GM21423 (cell line): ENCODE measurements at regions not wholly inside any gene's neighbourhood (a gene's known extent, or its start where the extent isn't known, plus 50 kb on each side); places are given as distances from the start of the nearest gene placed in this dataset.

Experiments used
- ATAC-seq: cut with Tn5 transposase; IDR thresholded peaks from one replicate; pipeline ENCODE4 v1.9.1; 2021; ENCODE audit warnings: mild to moderate bottlenecking, moderate library complexity; ENCODE audit not compliant: unreplicated experiment

DNA sequence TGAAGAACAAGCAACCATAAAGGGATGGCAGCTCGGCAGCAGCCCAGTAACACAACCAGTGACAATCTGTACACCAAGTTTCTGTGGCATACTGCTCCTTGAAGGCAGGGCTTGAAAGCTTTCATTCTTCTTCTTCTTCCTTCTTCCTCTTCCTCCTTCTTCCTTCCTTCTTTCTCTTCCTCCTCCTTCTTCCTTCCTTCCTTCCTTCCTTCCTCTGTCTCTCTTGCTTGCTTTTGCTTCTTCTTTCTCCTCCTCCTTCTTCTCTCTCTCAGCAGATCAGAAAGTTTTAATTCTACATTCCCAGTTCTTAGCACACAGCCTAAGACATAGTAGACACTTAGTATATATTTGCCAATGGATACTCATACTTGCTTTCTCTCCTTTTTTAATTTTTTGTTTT, 95.9 kb downstream of the GLUL start:
- ATAC-seq, result no peak

DNA sequence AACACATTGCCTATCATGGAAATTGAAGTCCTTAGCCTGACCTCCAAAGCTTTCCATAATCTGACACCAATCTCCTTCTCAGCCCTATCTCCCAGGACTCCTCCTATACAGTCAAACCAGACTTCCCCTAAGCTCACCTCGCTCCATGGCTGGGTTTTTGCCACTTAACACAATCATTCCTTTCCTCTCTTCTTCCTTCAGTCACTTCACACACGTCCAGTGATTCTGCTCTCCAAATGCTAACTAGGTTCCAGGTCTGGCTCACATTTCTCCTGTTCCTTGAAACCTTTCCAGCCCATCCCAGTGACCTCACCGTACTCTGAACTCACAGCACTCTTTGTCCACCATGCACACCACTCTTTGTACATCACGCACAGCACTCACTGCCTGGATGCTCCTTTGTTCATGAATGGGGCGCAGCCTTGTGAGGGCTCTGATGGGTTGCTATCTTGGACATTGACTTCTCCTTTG, 98.4 kb downstream of the GLUL start:
- ATAC-seq, result no peak

DNA sequence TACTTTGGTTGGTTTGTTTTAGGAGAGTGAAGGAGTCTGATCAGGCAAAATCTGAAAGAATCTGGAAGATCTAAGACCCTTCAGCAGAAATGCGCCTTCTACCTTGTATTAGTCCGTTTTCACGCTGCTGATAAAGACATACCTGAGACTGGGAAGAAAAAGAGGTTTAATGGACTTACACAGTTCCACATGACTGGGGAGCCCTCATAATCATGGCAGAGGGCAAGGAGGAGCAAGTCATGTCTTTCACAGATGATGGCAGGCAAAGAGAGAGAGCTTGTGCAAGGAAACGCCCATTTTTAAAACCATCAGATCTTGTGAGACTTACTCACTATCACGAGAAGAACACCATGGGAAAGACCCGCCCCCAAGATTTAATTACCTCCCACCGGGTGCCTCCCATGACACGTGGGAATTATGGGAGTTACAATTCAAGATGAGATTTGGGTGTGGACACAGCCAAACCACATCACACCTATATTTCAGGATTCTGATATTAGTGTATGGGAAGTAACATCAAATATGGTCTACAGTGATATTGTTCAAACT, 99.3 kb downstream of the GLUL start:
- ATAC-seq, result no peak

DNA sequence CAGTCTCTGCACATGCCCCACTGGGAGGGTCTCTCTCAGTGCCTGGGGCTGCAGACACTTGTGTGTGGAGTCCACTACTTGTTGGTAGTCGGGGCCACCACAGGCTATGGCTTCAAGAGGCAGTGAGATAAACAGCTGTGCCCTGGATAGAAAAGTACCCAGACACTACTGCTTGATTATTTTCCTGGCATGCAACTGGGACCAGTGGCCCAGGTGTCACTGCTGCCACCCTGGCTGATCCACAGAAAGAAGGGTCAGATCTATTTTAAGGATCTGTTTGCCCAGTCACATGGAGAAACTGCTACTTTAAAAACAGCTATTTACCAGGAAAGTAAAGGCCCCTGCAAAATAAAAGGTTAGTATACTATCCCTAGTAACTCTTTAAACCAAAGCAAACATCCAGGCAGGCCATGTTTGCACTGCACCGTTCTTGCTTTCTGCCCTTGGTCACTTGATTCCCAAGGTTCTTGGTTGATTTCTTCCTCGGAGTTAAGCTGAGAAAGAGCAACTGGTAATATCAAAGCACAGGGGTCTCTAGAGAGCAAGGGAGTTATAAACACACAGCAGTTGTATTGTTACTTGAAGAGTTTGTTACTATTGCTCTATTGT, 99.9 kb downstream of the GLUL start:
- no peak for ATAC-seq

DNA sequence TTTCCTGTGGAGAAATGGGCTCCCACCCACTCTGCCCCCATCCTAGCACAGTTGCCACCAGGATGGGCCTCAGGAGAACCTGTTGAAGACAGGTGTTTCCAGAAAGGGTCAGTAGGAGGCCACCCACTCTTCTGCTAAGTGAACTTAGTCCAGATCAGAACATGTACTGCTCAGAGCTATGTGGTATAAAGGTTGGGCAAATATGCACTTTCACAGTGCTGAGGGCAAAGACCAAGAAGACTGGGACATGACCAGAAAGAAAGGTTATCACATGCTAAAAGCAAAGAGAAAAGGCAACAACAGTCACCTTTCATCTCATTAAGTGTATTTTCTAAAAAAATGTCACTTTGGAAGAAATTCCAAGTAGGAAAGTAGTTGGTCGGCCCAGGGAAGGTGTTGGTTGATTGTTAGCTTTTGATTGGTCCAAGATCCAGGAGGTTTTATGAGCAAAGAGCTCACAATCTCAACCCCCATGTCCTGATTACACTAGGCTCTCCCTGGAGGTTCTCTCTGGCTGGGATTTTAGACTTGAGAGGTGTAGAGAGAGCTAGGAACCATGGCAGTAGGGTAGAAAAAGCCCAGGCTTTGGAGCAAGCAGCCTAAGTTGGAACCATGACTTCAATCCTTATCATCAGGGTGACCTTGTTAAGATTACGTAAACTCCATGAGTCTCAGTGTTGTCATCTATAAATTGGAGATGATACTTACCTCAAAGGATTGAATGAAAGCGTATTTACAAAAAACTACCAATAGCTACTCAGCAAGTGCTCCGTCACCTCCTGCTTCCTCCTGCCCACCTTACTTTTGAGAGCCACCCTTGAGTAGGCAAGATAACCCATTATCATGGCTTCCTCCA, 102.6 kb downstream of the GLUL start:
- ATAC-seq, result no peak

DNA sequence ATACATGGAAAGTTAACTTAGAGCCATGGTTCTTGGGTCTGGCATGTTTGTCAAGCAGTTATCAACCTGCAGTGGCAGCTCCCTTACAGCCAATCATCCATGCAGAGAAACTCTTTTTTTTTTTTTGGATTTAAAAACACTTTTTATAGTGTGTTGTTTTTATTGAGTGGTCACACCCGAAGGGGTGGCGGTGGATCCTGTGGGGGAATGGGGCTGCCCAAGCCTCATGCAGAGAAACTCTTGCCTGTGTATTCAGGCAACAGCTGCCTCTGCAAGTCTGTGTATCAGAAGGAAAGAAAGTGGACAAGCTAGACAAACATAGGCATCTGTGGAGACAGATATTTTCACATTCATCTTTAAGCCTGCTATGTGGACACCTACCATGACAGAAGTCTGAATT, 104.8 kb downstream of the GLUL start:
- no peak for ATAC-seq

DNA sequence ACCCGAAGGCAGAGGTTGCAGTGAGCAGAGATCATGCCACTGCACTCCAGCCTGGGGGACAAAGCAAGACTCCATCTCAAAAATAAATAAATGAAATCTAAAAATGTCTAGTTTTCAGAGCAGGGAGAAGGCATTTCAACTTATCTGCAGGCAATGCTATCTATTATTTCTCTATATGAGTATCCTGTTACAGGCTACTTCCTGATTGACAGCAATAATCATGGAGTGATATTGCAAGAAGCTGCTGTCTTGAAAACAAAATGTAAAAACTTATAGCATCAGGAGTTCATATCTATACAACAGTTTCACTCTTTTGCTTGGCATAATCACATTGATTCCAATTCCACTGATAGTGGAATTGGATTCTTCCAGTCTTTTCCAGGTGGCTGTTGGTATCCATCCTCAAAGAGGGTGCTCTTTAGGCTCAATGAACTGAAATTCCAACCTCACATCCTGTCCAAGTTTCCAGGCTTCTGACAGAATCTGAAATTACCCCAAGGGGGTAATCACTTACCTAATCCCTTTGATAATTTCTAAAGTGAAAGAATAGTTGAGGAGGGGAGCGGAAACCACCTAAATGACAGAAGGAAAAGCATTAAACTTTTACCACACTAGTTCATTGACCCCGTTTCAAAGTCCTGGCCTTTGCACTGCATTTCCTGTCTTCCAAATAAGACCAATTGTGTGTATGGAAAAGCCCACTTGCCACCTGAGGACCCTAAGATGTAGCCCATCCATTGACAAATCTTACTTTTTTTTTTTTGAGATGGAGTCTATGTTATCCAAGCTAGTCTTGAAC, 107.6 kb downstream of the GLUL start:
- ATAC-seq, result no peak

DNA sequence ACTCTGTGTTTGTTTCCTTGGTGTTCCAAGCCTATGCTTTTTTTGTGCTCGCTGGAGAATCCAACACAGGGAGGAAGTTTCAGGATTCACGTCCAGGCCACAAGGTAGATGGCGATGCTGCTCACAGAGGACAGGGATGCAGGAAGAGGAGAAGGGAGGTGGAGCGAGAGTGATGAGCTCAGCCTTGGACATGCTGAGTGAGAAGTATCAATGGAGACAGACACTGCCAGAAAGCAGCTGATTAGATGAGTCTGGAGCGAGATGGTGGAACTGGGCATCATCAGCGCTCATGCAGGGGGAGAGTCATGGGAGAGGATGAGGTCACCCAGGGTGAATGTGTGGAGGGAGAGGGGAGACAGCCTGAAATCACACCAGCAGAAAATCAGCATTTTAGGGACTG, 110.0 kb downstream of the GLUL start:
- ATAC-seq, result no peak

DNA sequence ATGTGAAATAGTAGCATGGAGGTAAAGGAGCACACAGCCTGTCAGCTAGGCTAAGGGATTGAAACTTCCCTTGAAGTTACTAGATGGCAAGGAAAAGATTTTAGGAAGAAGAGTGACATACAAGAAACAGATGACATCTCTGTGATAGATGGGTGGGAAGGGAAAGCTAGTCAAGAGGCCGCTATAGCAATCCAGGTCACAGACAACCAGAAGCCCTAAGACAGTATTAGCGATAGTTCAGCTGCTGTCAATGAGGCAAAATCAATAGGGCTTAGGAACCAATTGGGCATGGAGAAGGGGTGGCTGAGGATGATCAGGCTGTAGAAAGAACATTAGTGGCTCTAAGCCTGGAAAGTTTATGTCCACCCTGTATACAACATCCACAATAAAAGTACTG, 111.1 kb downstream of the GLUL start:
- no peak for ATAC-seq

DNA sequence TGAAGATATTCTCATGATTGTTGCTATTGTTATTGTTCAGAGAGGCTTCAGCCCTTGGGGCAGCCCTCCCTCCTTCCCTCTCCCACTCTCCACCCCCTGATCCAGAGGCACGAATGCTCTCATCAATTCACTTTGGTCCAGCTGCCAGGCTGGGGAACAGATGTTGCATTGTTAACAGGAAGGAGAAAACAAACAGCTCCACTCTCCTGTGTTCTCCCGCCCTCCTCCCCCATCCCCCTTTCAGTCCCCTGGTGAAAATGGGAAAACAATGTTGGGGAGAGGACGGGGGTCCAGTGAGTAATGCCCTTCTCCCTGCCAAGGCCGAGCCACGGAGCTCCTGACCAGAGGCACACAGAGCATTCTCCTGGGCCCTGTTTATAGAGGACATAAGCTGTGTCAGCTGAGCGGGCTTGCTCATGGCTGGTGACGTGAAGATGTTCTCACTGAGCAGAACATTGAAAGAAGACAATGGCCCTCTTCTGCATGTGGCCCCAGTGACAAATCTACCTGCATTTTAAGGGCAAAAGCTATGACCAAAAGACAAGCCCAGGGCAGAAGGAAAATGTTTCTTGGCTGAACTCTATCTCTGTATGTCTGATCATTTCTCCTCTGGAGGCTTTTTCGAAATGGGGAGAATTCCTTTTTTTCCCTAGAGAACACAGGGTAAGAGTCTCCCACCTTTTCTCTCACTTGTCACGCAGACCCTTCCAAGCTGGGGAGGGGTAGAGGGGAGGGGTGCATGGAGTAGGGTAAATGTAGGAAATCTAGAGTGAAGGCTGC, 111.7 kb downstream of the GLUL start:
- ATAC-seq, result no peak

DNA sequence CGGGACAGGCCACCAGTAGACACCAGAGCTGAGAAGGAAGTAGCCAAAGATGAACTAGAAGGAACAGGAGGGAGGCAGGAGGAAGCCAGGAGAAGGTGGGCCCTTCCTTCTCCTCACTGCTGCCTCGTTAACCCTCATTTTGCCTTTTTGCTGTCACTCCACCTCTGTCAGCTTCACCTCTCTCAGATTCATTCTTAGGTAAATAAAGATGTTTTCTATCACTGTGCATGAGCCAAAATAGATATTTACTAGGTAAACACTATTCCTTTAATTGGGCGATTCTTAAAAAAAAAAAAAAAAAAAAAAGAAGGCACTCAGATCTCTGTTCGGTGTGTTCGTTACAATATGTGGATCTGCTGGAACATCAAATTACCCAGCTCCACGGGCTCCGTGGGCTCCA, 112.3 kb downstream of the GLUL start:
- ATAC-seq, result no peak

DNA sequence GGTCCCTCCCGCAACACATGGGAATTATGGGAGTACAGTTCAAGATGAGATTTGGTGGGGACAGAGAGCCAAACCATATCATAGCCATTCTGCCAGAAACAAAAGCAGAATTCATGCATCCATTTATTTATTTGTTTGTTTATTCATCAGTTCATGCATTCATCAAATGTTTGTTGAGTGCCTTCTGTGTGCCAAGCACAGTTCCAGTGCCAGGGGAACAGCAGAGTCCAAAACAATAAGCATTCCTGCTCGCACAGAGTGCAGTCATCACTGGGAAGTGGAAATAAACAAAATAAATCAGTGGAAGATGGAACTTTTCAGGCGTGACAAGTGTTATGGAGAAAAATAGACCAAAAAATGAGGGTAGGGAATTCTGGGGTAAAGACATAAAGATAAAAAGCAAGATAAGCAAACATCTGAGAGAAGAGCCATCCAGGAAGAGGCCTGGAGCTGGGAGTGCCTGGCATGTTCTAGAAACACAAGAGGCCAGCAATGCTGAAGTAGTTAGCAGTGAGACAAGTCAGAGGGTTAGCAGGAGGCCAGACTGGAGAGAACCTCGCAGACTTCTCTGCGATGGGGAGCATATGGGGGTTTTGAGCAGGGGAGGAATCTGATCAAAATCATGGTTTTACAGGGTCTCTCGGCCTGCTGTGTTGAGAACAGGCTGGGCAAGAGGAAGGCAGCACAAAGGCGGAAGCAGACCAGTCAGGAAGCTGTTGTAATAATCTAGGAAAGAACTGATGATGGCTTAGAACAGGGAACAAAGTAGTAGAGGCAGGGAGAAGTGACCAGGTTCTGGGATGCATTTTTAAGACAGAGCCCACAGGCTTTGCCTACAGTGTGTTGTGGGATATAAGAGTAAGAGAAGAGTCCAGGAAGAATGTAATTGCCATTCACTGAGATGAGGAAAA, 113.2 kb downstream of the GLUL start:
- no peak for ATAC-seq

DNA sequence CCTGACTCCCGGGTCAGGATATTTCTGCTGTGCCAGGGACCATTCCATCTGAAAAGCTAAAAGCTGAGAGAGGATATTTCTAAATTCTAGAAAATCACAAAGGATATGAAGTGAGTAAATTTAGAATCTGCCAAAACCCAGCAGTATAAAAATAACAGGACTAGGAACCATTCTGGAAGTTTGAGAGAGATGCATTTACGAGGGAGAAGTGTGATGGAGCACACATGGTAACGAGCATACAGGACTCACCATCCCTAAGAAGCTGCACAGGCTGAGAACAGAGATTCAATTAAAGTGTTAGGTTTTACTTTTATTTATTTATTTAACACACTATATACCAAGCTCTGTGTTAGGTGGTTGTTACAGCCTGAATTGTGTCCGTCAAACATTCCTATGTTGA, 116.3 kb downstream of the GLUL start:
- ATAC-seq, result no peak

DNA sequence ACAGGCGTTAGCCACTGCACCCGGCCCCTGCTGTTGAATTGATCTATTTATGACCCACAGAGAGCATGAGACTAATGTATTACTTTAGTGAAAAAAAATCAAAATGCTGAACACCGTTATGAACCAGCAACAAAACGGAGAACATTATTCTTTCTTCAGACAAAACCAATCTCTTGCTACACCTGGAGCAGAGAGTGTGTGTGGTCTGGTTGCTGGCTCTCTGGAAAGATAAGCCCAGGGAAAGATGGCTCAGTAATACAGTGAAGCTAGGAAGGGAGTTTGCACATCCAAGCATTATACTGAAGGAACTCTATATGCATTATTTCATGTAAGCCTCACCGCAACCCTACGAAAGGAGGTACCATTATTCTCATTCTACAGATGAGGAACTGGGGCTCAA, 117.0 kb downstream of the GLUL start:
- ATAC-seq, result no peak

DNA sequence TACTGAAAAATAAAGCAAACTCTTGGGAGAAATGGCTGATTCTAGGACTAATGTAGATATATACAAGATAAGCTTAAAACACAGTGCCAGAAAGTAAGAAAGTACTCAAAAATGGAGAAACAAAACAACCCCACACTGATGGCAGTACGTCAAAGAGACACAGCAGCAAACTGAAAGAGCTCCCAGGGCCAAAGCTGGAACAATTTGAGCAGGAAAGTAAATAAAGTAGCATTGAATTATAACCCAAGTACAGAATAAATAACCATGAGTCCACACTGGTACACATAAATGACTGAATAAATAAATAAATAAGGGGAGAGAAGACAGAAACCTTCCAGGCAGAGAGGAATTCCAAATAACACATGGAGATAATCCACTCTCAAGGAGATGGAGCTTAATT, 120.9 kb downstream of the GLUL start:
- no peak for ATAC-seq

DNA sequence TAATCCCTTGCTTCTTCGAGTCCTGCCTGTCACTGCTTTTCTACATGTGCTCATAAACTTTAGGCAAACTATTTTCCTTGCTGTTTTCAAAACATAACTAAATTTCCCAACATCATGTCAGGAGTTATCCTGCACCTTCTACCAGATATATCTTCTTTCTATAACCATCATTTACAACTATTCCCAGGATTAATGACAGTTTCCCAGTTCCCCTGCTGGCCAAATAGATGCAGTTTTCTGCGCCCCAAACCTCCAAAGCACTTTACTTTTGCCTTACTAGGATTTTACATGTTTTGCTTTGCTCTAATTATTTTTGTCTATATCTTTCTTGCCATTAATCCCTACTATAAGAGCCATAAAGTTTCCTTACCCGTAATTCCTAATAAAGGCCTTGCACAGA, 122.5 kb downstream of the GLUL start:
- ATAC-seq, result no peak

DNA sequence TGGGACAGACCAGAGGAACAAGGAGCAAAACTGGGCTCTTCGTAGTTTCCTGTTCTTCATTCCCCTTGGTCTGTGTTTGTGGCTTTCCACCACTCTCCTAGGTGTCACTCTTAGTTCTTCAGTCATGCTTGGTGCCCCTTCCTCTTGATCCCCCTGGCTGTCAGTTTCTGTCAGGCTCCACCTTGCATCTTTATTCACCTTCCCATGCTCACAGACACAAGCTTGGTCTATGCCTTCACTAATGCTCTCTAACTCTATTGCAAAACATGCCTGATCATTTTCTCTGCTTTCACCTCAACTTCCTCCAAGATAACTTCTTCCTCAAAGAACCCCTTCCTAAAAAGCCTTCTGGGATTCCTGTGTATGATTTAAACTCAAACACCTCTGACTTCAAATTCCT, 122.9 kb downstream of the GLUL start:
- ATAC-seq, result no peak

DNA sequence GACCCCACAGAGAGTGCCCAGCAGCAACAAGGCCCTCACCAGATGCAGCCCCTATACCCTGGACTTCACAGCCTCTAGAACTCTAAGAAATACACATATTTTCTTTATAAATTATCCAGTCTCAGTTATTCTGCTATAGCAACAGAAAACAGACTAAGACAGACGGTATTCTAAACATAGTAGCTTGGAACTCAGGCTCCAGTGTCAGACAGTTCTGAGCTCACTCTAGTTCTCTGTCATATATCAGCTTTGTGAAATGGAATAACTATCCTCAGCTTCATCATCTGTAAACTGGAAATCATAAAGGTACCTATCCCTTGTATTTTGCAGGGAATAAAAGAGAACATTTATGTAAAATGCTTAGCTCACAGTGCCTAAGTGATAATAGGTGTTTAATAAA, 127.4 kb downstream of the GLUL start:
- no peak for ATAC-seq

DNA sequence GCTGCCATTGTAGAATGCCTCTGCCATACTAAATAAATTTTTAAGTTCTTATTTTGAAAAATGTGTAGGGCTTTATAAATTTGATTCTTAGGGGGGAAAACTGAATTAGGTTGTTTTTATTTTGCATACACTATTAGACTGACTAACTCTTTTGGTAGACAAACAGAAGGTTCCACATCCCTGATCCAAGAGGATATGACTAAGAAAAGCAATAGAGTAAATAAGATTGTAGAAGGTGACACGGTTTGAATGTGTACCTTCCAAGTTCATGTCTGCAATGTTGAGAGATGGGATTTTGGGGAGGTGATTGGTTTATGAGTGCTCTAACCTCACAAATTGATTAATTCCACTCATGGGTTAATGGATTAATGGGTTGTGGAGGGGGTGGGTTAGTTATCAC, 127.9 kb downstream of the GLUL start:
- ATAC-seq, result no peak

DNA sequence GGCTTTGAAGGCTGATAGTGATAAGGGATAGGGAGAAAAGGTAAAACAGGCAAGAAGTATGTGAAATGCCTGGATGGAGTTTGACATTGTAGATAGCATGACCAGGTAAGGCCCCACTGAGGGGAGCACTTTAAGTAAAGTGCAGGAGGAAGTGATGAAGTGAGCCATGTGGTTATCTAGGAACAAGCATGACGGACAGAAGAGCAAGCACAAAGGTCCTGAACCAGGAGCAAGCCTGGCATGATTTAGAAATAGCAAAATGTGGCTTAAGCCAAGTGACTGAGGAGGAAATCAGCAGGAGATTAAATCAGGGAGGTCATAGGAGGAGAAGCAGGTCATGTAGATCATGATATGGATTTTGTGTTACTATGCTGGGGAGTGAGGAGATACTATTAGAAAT, 129.2 kb downstream of the GLUL start:
- ATAC-seq, result no peak
